HG03103 (cell line): ENCODE measurements at regions not wholly inside any gene's neighbourhood (a gene's known extent, or its start where the extent isn't known, plus 50 kb on each side); places are given as distances from the start of the nearest gene placed in this dataset.

Source experiments
- ATAC-seq: cut with Tn5 transposase; IDR thresholded peaks from one replicate; pipeline ENCODE4 v1.9.1; 2021; ENCODE audit warnings: low read depth; ENCODE audit not compliant: unreplicated experiment

DNA sequence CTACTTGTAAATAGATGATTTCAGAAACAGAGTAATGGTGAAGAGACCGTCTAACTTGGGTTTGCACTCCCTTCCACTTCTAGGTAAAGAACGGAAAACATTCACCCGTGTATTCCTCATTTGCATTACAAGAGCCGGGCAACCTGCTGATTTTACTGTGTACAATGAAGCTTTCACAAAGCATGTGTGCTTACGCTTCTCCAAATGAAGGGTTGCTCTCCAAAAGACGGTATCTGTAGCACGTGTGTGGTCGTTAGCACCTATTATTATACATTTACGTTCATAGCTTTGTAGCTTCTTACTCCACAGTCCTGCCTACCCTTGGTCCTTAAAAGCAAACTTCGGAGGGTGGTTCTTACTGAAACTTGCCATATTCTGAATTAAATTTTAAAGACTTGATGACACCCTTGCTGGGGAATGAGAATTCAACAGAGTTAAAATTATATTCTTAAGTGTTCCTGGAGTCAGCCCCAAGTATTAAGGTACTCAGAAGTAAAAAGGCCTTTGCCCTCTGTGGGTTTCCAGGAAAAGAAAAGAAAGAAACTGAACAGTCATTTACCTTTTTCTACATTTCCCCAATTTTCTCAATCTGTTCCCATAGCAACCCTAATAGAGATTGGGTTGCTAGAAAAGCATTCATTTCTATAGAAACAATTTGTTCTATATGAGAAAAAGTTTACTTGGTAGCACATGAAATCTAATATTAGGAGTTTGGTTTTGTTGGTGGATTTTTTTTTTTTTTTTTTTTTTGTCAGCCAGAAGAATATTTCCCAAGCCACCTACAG, 61.9 kb upstream of the KCNG1 start:
- no peak for ATAC-seq

DNA sequence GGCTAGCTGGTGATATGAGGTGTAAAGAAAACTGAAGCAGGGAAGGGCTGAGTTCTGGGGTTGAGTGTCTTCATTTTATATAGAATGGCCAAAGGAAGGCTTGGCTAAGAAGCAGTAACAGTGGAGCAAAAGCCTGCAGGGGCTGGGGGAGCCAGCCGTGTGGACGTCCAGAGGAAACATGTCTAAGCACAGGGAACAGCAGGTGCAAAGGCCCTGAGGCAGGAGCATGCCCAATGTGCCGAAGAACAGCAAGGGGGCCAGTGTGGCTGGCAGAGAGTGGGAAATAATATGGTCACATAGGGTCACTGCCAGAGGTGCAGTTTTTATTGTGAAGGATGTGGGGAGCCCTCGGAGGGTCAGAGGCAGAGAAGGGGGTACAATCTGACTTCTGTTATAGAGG, 60.5 kb upstream of the KCNG1 start:
- ATAC-seq, result no peak

DNA sequence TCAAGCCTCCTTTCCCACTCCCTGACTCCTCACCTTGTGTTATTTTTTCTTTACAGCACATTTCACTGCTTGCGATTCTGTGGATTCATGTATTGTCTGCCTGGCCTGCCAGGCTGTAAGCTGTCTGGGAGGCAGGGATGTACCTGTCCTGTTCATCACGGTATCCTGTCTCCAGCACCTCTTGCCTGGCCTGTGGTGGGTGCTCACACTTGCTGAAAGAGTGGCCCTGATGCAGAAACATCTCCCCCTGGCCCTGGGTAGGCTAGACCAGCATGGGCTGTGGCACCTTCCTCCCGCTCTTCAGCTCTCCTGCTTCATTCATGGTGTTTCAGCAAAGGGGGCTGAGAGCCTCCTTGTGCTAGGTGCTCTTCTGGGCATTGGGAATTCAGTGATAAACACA, 60.1 kb upstream of the KCNG1 start:
- ATAC-seq, result no peak

DNA sequence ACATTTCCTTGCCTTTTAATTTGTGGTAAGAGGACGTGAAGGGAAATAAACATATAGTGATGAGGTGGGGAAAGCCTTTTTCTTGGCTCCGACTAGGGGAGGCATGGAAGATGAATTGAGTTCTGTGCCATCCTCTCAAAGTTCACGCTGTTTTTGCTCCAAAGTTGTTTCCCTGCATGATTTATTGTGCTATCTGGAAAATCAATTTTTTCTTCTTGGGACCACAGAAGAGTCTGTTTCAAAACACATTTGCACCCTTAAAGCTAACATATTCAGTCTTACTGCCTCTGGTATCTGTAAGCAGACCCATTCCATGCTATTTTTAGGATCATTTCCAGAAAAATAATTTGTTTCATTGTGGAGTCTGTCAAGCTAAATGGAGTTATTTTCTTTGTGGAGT, 57.6 kb upstream of the KCNG1 start:
- ATAC-seq, result no peak

DNA sequence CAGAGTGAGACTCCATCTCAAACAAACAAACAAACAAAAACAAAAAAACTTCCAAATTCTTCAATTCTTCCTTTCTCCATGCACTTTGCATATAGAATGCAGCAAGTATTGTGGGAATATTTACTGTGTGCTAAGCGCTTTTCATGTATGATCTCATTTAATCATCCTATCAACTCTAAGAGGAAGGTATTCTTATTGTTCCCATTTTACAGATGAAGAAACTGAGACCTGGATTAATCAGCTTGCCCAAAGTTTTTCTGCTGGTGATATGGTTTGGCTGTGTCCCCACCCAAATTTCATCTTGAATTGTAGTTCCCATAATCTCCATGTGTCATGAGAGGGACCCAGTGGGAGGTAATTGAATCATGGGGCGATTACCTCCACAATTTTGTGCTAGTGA, 56.6 kb upstream of the KCNG1 start:
- no peak for ATAC-seq

DNA sequence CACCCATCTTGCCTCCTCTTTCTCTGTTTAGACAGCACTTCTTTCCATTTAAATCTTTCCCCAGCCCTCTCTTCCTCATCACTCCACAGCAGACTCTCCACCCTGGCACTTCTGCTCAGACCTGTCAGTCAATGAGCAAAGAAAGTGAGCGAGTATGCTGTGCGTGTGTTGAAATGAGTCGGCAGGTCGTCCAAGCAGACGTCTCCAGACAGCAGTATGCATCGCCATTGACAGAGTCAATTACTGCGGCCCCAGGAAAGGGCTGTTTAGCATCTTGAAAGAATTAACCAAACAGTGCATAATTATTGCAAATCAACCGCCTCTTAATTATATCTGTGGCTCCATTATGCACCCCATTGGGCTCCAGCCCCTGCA, 54.8 kb upstream of the KCNG1 start:
- no peak for ATAC-seq

DNA sequence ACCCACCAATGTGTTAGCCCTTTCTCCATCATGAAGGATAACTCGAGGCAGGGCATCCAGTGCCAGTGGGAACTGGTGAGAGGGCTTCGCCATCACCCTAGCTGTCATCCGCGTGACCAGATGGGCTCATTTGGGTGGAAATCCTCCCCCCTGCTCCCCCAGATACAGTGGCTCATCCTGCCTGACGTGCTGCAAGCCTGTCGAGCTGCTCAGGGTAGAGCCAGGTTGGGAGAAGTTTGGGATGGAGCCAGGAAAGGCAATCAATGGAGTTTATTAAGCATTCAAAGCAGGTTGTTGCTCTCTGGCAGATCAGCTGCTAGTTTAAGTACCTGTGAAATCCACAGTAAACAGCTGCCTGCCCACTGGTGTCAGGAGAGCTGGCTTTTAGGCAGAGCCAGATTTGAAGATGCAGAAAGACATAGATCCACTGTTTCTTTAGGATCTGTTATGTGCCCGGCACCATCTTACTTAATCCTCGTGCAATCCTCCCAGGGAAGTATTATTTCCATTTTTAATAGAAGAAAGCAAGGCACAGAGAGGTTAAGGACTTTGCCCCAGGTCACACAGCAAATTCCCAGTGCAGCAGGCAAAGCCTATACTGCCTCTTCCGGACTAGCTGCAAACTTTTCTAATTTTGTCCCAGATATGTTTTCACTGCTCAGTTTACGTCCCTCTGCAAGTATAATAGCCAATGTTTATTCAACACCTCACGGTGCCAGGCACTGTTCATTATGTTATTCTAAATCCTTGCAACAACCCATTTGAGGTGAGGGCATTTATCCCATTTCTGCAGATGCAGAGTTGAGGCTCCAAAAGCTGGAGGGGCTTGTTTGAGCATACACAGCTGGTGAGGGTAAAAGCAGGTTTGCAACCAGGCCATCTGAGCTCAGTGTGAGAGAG, 54.1 kb upstream of the KCNG1 start:
- no peak for ATAC-seq

DNA sequence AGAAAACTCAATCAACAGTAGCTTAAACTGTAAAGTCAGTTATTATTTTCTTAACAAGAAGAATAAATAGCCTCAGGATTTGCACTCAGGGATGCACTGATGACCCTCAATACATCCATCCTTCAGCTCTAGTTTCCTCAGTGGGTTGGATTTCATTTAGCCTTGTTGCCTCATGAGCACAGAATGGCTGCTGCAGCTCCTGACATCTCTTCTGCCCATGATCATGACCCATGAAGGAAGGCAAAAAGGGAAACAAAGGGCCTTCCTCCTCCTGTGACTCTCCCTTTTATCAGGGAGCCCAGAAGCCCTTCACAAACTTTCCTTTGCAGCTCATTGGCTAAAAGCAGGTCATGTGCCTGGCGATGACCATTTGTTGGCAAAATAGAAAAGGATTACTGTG, 51.2 kb upstream of the KCNG1 start:
- ATAC-seq, result no peak
